PC-9 (cell line): ENCODE measurements at regions not wholly inside any gene's neighbourhood (a gene's known extent, or its start where the extent isn't known, plus 50 kb on each side); places are given as distances from the start of the nearest gene placed in this dataset.

Experiments used
- BruUV-seq: library from RNA; stranded (reverse); fragments of 400-500 nt; replicated peaks from 2 replicates; lab custom pipeline; 2021; lab: Mats Ljungman, UMichigan
- CTCF ChIA-PET: fragments of 300-600 bp; sonication (Branson Sonifier 250); formaldehyde crosslinking; loops from one replicate; lab custom pipeline; 2022; ENCODE audit warnings: antibody characterized with exemption; lab: Charles Lee
- POLR2A ChIA-PET: fragments of 300-600 bp; sonication (Branson Sonifier 250); formaldehyde crosslinking; loops from one replicate; lab custom pipeline; 2022; ENCODE audit warnings: antibody characterized with exemption; ENCODE audit not compliant: unreplicated experiment; lab: Charles Lee
- DNase-seq, 2 experiments: peaks; one replicate each; pipeline versions ENCODE4 v3.0.0 to v3.0.0-alpha.2; 2015 to 2022; ENCODE audit warnings: mixed read lengths in 1 of 2
- H2AFZ ChIP-seq: fragments of 200-600 bp; sonication (generic); 2 replicates; pipeline ENCODE4 v1.8.1; 2017; ENCODE audit warnings: antibody characterized with exemption
- H3F3A ChIP-seq: fragments of 200-600 bp; sonication (generic); 2 replicates; pipeline ENCODE4 v1.8.1; 2017; ENCODE audit warnings: antibody characterized with exemption, mild to moderate bottlenecking, low read depth; ENCODE audit not compliant: insufficient read depth
- H3K27ac ChIP-seq: fragments of 200-600 bp; sonication (generic); 2 replicates; pipeline ENCODE4 v1.6.1; 2016; ENCODE audit warnings: mixed run types
- H3K27me3 ChIP-seq: fragments of 200-600 bp; sonication (generic); 2 replicates; pipeline ENCODE4 v1.6.1; 2016; ENCODE audit warnings: low read depth, mixed run types; ENCODE audit not compliant: insufficient read depth
- H3K36me3 ChIP-seq: fragments of 200-600 bp; sonication (generic); 2 replicates; pipeline ENCODE4 v1.6.1; 2016; ENCODE audit warnings: low read depth, mixed run types
- H3K4me1 ChIP-seq: fragments of 200-600 bp; sonication (generic); replicated peaks from 2 replicates; pipeline ENCODE4 v1.6.1; 2016; ENCODE audit warnings: mixed run types; ENCODE audit not compliant: insufficient read depth
- H3K4me2 ChIP-seq: fragments of 200-600 bp; sonication (generic); 2 replicates; pipeline ENCODE4 v1.6.1; 2017; ENCODE audit warnings: mixed run types
- H3K4me3 ChIP-seq: fragments of 200-600 bp; sonication (generic); 2 replicates; pipeline ENCODE4 v1.6.1; 2016; ENCODE audit warnings: mixed run types
- H3K79me2 ChIP-seq: fragments of 200-600 bp; sonication (generic); 2 replicates; pipeline ENCODE4 v1.6.1; 2017; ENCODE audit warnings: low read depth, mixed run types
- H3K9me2 ChIP-seq: fragments of 200-600 bp; sonication (generic); 2 replicates; pipeline ENCODE4 v1.8.1; 2017; ENCODE audit warnings: mild to moderate bottlenecking; ENCODE audit not compliant: insufficient read depth
- H3K9me3 ChIP-seq: fragments of 200-600 bp; sonication (generic); 2 replicates; pipeline ENCODE4 v1.8.1; 2016; ENCODE audit warnings: low read depth; ENCODE audit not compliant: insufficient read depth
- H4K20me1 ChIP-seq: fragments of 200-600 bp; sonication (generic); 2 replicates; pipeline ENCODE4 v1.8.1; 2017; ENCODE audit not compliant: insufficient read depth
- EZH2 ChIP-seq: fragments of 200-600 bp; sonication (generic); IDR thresholded peaks from 2 replicates; pipeline ENCODE4 v1.8.0; 2017; ENCODE audit warnings: antibody characterized with exemption, low read depth
- intact Hi-C: fragments of 100-400 bp; cut with micrococcal nuclease; formaldehyde crosslinking; loops from one replicate; pipeline ENCODE4 v1.10.0; 2022; ENCODE audit not compliant: unreplicated experiment
- TF ChIP-seq, protein P1 (sequence below): fragments of 200-600 bp; sonication (generic); conservative IDR thresholded peaks from 2 replicates; pipeline ENCODE4 v1.6.1; 2017; ENCODE audit warnings: mixed run types, antibody characterized with exemption, mild to moderate bottlenecking, moderate library complexity

DNA sequence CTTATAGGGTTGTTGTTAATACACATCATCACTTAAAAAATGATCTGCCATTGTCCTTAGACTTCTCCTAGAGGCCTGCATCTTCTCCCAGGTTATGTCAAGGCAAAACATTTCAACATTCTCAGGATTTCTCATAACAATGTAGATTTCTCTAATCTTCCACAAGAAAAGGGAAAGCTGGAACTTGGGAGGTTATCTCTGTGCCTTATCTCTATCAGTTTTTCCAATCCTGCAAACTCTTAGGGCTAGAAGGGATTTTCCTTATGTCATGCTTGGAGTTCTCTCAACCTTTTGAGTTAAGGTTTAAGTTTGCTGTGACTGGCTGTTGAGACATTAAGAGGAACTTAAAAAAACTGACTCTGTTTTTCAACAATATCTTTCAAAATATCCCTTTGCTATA lies 300.6 kb upstream of the TFPI start:
- H4K20me1 ChIP-seq, result no peaks in the 10 kb centered on the region
- ChIA-PET CTCF (no interaction called here), POLR2A (no interaction called here)
- H3K79me2 ChIP-seq, result no peaks in the 10 kb centered on the region
- no peak overlapping the region for H2AFZ ChIP-seq
- H3K27ac ChIP-seq, result no peak overlapping the region
- DNase-seq, result no peak
- no peaks in the 10 kb centered on the region for H3K4me1 ChIP-seq
- H3F3A ChIP-seq, result no peaks in the 10 kb centered on the region
- H3K27me3 ChIP-seq, result no peaks in the 10 kb centered on the region
- no peak overlapping the region for H3K4me3 ChIP-seq
- intact Hi-C loops, result no loop called here
- no peaks in the 10 kb centered on the region for H3K36me3 ChIP-seq
- TF ChIP-seq, protein P1, sequence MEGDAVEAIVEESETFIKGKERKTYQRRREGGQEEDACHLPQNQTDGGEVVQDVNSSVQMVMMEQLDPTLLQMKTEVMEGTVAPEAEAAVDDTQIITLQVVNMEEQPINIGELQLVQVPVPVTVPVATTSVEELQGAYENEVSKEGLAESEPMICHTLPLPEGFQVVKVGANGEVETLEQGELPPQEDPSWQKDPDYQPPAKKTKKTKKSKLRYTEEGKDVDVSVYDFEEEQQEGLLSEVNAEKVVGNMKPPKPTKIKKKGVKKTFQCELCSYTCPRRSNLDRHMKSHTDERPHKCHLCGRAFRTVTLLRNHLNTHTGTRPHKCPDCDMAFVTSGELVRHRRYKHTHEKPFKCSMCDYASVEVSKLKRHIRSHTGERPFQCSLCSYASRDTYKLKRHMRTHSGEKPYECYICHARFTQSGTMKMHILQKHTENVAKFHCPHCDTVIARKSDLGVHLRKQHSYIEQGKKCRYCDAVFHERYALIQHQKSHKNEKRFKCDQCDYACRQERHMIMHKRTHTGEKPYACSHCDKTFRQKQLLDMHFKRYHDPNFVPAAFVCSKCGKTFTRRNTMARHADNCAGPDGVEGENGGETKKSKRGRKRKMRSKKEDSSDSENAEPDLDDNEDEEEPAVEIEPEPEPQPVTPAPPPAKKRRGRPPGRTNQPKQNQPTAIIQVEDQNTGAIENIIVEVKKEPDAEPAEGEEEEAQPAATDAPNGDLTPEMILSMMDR, result no peak
- TF ChIP-seq EZH2, result no peak
- no peaks in the 10 kb centered on the region for H3K9me2 ChIP-seq
- H3K9me3 ChIP-seq, result no peaks in the 10 kb centered on the region
- no TSS peak for BruUV-seq
- H3K4me2 ChIP-seq, result no peak overlapping the region

DNA sequence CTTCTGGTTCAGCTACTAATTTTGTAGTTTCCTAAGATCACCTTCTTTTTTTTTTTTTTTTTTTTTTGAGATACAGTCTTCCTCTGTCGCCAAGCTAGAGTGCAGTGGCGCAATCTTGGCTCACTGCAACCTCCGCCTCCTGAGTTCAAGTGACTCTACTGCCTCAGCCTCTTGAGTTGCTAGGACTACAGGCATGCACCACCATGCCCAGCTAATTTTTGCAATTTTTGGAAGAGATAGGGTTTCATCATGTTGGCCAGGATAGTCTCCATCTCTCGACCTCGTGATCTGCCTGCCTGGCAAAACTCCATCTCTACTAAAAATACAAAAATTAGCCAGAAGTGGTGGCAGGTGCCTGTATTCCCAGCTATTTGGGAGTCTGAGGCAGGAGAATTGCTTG lies 301.5 kb upstream of the TFPI start:
- H3K79me2 ChIP-seq, result no peaks in the 10 kb centered on the region
- intact Hi-C loops, result no loop called here
- no peaks in the 10 kb centered on the region for H4K20me1 ChIP-seq
- TF ChIP-seq, protein P1, result no peak
- no peak for TF ChIP-seq EZH2
- no peaks in the 10 kb centered on the region for H3F3A ChIP-seq
- no TSS peak for BruUV-seq
- H3K9me2 ChIP-seq, result no peaks in the 10 kb centered on the region
- no peaks in the 10 kb centered on the region for H3K9me3 ChIP-seq
- H3K4me3 ChIP-seq, result no peak overlapping the region
- CTCF ChIA-PET, result no interaction called here
- no peaks in the 10 kb centered on the region for H3K27me3 ChIP-seq
- no peak overlapping the region for H2AFZ ChIP-seq
- no peaks in the 10 kb centered on the region for H3K36me3 ChIP-seq
- no peak for DNase-seq
- POLR2A ChIA-PET, result no interaction called here
- no peak overlapping the region for H3K4me2 ChIP-seq
- H3K4me1 ChIP-seq, result no peaks in the 10 kb centered on the region
- no peak overlapping the region for H3K27ac ChIP-seq

DNA sequence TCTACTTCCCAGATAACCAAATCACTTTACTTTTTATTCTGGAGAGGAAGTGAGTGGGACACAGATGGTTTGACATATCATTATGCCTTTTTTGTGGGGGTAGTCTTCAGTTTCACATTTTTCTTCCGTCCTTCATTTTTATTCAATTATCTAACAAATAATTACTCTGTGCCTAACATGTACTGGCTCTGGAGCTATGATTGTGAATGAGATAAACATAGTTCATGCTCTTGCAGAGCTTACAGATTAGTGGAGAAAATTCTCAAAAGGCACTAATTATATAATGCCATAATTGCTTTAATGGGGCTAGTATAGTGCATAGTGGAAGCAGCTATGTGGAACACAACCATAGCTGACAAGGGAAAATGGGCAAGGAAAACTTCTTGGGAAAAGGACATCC lies 303.6 kb upstream of the TFPI start:
- Histone ChIP-seq H3K79me2 (no peaks in the 10 kb centered on the region), H3K27me3 (no peaks in the 10 kb centered on the region), H3K36me3 (no peaks in the 10 kb centered on the region), H3K4me3 (no peak overlapping the region), H2AFZ (no peak overlapping the region), H4K20me1 (no peaks in the 10 kb centered on the region), H3K4me1 (no peaks in the 10 kb centered on the region), H3K4me2 (no peak overlapping the region), H3K27ac (no peak overlapping the region), H3K9me3 (no peaks in the 10 kb centered on the region), H3F3A (no peaks in the 10 kb centered on the region), H3K9me2 (no peaks in the 10 kb centered on the region)
- intact Hi-C loops, result no loop called here
- POLR2A ChIA-PET, result no interaction called here
- no peak for TF ChIP-seq EZH2
- no TSS peak for BruUV-seq
- DNase-seq, result no peak
- CTCF ChIA-PET, result interaction anchor here (0.5 kb wide), 1 partner anchor 720 kb away, joined by 3 read pairs; no protein-coding TSS in a partner anchor

DNA sequence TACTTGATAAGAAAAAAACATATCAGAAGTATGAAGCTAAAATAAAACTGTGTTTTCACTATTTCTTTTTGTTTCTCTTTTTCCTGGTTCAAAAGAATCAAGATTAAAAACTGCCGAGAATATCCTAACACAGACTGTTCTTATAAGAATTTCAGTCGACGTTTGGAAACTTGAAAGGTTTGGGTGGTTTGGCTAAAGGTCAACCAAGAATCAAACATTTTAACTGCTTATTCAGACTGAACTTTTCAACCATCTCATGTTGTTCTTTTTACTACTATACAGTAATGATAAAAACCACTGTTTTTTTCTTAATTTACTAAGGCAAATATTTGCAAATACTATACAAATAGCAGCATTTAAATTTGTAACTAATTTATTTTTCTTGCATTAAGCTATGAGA lies 308.5 kb upstream of the TFPI start:
- no peaks in the 10 kb centered on the region for H3K9me2 ChIP-seq
- H3K36me3 ChIP-seq, result no peaks in the 10 kb centered on the region
- H3K4me2 ChIP-seq, result no peak overlapping the region
- no peak overlapping the region for H3K27ac ChIP-seq
- no peak overlapping the region for H2AFZ ChIP-seq
- ChIA-PET POLR2A (no interaction called here), CTCF (no interaction called here)
- no peak for TF ChIP-seq EZH2
- TF ChIP-seq, protein P1, result no peak
- no peaks in the 10 kb centered on the region for H3K27me3 ChIP-seq
- H3K79me2 ChIP-seq, result no peaks in the 10 kb centered on the region
- H3K9me3 ChIP-seq, result no peaks in the 10 kb centered on the region
- H3F3A ChIP-seq, result no peaks in the 10 kb centered on the region
- no peak overlapping the region for H3K4me3 ChIP-seq
- no peak for DNase-seq
- no peaks in the 10 kb centered on the region for H4K20me1 ChIP-seq
- no TSS peak for BruUV-seq
- intact Hi-C loops, result no loop called here
- H3K4me1 ChIP-seq, result no peaks in the 10 kb centered on the region
